HCT116 (cell line): ENCODE measurements at regions not wholly inside any gene's neighbourhood (a gene's known extent, or its start where the extent isn't known, plus 50 kb on each side); places are given as distances from the start of the nearest gene placed in this dataset.

Experiments used
- ATAC-seq: fragments of 200-7000 bp; cut with Tn5 transposase; 2 replicates; pipeline ENCODE4 v1.9.1; 2020; ENCODE audit warnings: mild to moderate bottlenecking, moderate library complexity
- BruUV-seq: library from RNA; stranded (reverse); fragments of 400-500 nt; replicated peaks from 2 replicates; lab custom pipeline; 2021; lab: Mats Ljungman, UMichigan
- CTCF ChIA-PET: fragments of 300-600 bp; sonication (Branson Sonifier 250); formaldehyde crosslinking; loops from one replicate; lab custom pipeline; 2021; ENCODE audit warnings: antibody characterized with exemption; lab: Charles Lee
- POLR2A ChIA-PET: fragments of 300-600, 350-600 bp; sonication (Branson Sonifier 250); formaldehyde crosslinking; loops from one replicate; lab custom pipeline; 2021; ENCODE audit warnings: antibody characterized with exemption; lab: Charles Lee
- RAD21 ChIA-PET, 2 experiments: fragments of 300-600 bp; sonication (Branson Sonifier 250); formaldehyde crosslinking; loops; one replicate each; lab custom pipeline; 2023; ENCODE audit warnings: low total read pairs in 2 of 2; ENCODE audit not compliant: uncharacterized antibody in 2 of 2, unreplicated experiment in 2 of 2, low non-redundant PET in 1 of 2; lab: Charles Lee
- DNase-seq: peaks from one replicate; pipeline ENCODE4 v3.0.0-alpha.2; 2010; ENCODE audit warnings: low read depth, low spot score
- H2AFZ ChIP-seq: fragments of 200-600 bp; shearing (Covaris generic), sonication (generic); 2 replicates; pipeline ENCODE4 v1.6.1; 2017; ENCODE audit warnings: low read depth, mixed run types, mixed read lengths, antibody characterized with exemption, low read length; ENCODE audit not compliant: poor library complexity, severe bottlenecking
- H3K27ac ChIP-seq: 2 replicates; pipeline ENCODE4 v1.5.1; 2012; ENCODE audit warnings: low read depth, low read length
- H3K27me3 ChIP-seq: fragments of 200-600 bp; sonication (generic); 2 replicates; pipeline ENCODE4 v1.6.1; 2016; ENCODE audit warnings: mixed run types, low read length, mixed read lengths; ENCODE audit not compliant: insufficient read depth
- H3K36me3 ChIP-seq, 2 experiments: fragments of 200-500 bp in 1 of 2; fragments of 200-600 bp in 1 of 2; sonication (Bioruptor generic) in 1 of 2; sonication (generic) in 1 of 2; 2 replicates each; pipeline versions ENCODE4 v1.5.1 to v1.6.1; 2014 to 2016; ENCODE audit warnings: low read length in 2 of 2, inconsistent platforms in 1 of 2, mixed read lengths in 1 of 2, mixed run types in 1 of 2; ENCODE audit not compliant: insufficient read depth in 2 of 2, control insufficient read depth in 1 of 2
- H3K4me1 ChIP-seq, 2 experiments: fragments of 200-600 bp in 1 of 2; sonication (generic) in 1 of 2; 2 replicates each; pipeline versions ENCODE4 v1.5.1 to v1.6.1; 2012 to 2017; ENCODE audit warnings: low read length in 2 of 2, inconsistent platforms in 1 of 2, mild to moderate bottlenecking in 1 of 2, mixed read lengths in 1 of 2, mixed run types in 1 of 2, moderate library complexity in 1 of 2; ENCODE audit not compliant: insufficient read depth in 2 of 2, control insufficient read depth in 1 of 2
- H3K4me2 ChIP-seq: fragments of 200-600 bp; sonication (generic); 2 replicates; pipeline ENCODE4 v1.6.1; 2017; ENCODE audit warnings: mixed run types, low read length, mixed read lengths
- H3K4me3 ChIP-seq, 2 experiments: fragments of 200-600 bp in 1 of 2; sonication (generic) in 1 of 2; replicated peaks in 1 of 2; 2 replicates each; pipeline ENCODE4 v1.5.1; 2011 to 2016; ENCODE audit warnings: low read length in 2 of 2, control low read depth in 1 of 2, low read depth in 1 of 2, mild to moderate bottlenecking in 1 of 2, mixed read lengths in 1 of 2, mixed run types in 1 of 2
- H3K79me2 ChIP-seq: fragments of 200-600 bp; sonication (generic); 2 replicates; pipeline ENCODE4 v1.6.1; 2017; ENCODE audit warnings: mild to moderate bottlenecking, mixed run types, low read length, moderate library complexity, mixed read lengths; ENCODE audit not compliant: insufficient read depth
- H3K9ac ChIP-seq: fragments of 200-600 bp; sonication (generic); 2 replicates; pipeline ENCODE4 v1.6.1; 2016; ENCODE audit warnings: low read length, mixed read lengths
- H3K9me2 ChIP-seq: fragments of 200-600 bp; sonication (generic), shearing (Covaris generic); 2 replicates; pipeline ENCODE4 v1.6.1; 2017; ENCODE audit warnings: mixed run types, mild to moderate bottlenecking, moderate library complexity; ENCODE audit not compliant: insufficient read depth
- H3K9me3 ChIP-seq, 2 experiments: fragments of 200-500 bp in 1 of 2; fragments of 200-600 bp in 1 of 2; sonication (Bioruptor generic) in 1 of 2; sonication (generic) in 1 of 2; 2 replicates each; pipeline ENCODE4 v1.6.1; 2014 to 2017; ENCODE audit warnings: low read length in 2 of 2, mixed read lengths in 2 of 2, inconsistent platforms in 1 of 2, low read depth in 1 of 2, mild to moderate bottlenecking in 1 of 2, mixed run types in 1 of 2, moderate library complexity in 1 of 2; ENCODE audit not compliant: control insufficient read depth in 1 of 2, insufficient read depth in 1 of 2
- H4K20me1 ChIP-seq: fragments of 200-600 bp; sonication (generic), shearing (Covaris generic); 2 replicates; pipeline ENCODE4 v1.6.1; 2017; ENCODE audit warnings: mixed run types, mild to moderate bottlenecking, moderate library complexity; ENCODE audit not compliant: insufficient read depth
- CTCF ChIP-seq, 3 experiments: fragments of 200-600 bp in 1 of 3; sonication (generic) in 1 of 3; IDR thresholded peaks in 2 of 3; conservative IDR thresholded peaks in 1 of 3; 2 replicates each; pipeline ENCODE4 v1.5.1; 2012 to 2017; ENCODE audit warnings: low read depth in 2 of 3, low read length in 2 of 3, antibody characterized with exemption in 1 of 3, borderline replicate concordance in 1 of 3, control low read depth in 1 of 3, mild to moderate bottlenecking in 1 of 3, mixed read lengths in 1 of 3, mixed run types in 1 of 3, moderate library complexity in 1 of 3; ENCODE audit not compliant: insufficient read depth in 1 of 3
- SIN3A ChIP-seq: IDR thresholded peaks from 2 replicates; pipeline ENCODE4 v1.6.1; 2012; ENCODE audit warnings: low read depth
- TCF7L2 ChIP-seq: IDR thresholded peaks from 2 replicates; pipeline ENCODE4 v1.7.0; 2011; ENCODE audit warnings: borderline replicate concordance, inconsistent platforms; ENCODE audit not compliant: insufficient read depth, insufficient read length; ENCODE audit errors: extremely low read depth
- ZBTB33 ChIP-seq: IDR thresholded peaks from 2 replicates; pipeline ENCODE4 v1.6.1; 2011; ENCODE audit warnings: mild to moderate bottlenecking, low read length, moderate library complexity; ENCODE audit not compliant: insufficient replicate concordance; ENCODE audit errors: extremely low read depth
- ZNF274 ChIP-seq: fragments of 200-500 bp; sonication (Bioruptor generic); IDR thresholded peaks from 2 replicates; pipeline ENCODE4 v1.6.1; 2014; ENCODE audit warnings: mild to moderate bottlenecking, low read depth, low read length, inconsistent platforms
- intact Hi-C: fragments of 100-400 bp; cut with micrococcal nuclease; formaldehyde crosslinking; loops from 2 replicates; pipeline ENCODE4 v1.10.0; 2022

- no peaks in the 10 kb centered on the region for H3K36me3 ChIP-seq
- ATAC-seq = no peak
- no TSS peak for BruUV-seq
- ChIA-PET CTCF (no interaction called here), RAD21 (no interaction called here), POLR2A (no interaction called here)
- no peak overlapping the region for H3K27ac ChIP-seq
- H3K27me3 ChIP-seq = no peaks in the 10 kb centered on the region
- H3K9me2 ChIP-seq = no peaks in the 10 kb centered on the region
- no peak overlapping the region for H3K4me3 ChIP-seq
- H3K9me3 ChIP-seq = no peaks in the 10 kb centered on the region
- TF ChIP-seq TCF7L2 (no peak), ZBTB33 (no peak), CTCF (IDR thresholded peaks at IDR 0.05 in 2 of 3, conservative IDR thresholded peaks at IDR 0.05 in 1 of 3; ENCODE audit: borderline replicate concordance in 1 of 3, insufficient read depth in 1 of 3, low read depth in 2 of 3, low read length in 2 of 3) (no peak), ZNF274 (no peak), SIN3A (no peak)
- no peaks in the 10 kb centered on the region for H4K20me1 ChIP-seq
- no peaks in the 10 kb centered on the region for H3K4me1 ChIP-seq
- H3K4me2 ChIP-seq = no peak overlapping the region
- intact Hi-C loops = no loop called here
- H3K79me2 ChIP-seq = no peaks in the 10 kb centered on the region
- no peak overlapping the region for H2AFZ ChIP-seq
- DNase-seq = no peak
- H3K9ac ChIP-seq = no peak overlapping the region
These were observed 216.1 kb downstream of the LMBRD1 start for GRCh38 chr6:69580706-69581105.
